CD1c-positive myeloid dendritic cell (primary cell): ENCODE measurements at regions not wholly inside any gene's neighbourhood (a gene's known extent, or its start where the extent isn't known, plus 50 kb on each side); places are given as distances from the start of the nearest gene placed in this dataset.

Experiments used
- DNase-seq: peaks from one replicate; pipeline ENCODE4 v3.0.0-alpha.2; 2016; ENCODE audit errors: extremely low spot score

DNA sequence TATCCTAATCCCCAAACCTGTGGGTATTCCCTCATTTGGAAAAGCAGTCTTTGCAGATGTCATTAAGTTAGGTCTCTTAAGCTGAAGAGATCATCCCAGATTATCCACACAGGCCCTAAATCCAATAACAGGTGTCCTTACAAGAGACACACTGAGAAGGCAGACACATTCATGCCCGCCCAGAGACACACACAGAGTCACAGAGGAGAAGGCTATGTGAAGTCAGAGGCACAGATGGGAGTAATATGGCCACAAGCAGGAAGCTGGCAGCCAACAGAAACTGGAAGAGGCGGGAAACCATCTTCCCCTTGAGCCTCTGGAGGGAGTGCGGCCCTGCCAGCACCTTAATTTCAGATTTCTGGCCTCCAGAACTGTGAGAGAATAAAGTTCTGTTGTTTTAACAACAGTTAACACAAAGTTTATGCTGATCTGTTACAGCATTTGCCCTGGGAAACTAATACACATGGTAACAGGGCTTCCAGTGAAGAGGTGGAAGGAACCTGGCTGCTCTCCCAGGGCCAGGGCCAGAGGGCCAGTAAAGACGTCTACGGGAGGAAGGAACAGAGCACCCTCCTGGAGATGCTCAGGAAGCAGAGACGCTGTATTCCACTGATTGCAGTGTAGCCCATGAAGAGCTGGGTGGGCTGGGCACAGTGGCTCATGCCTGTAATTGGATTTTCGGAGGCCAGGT lies 217.5 kb downstream of the GLI2 start:
- DNase-seq = no peak

DNA sequence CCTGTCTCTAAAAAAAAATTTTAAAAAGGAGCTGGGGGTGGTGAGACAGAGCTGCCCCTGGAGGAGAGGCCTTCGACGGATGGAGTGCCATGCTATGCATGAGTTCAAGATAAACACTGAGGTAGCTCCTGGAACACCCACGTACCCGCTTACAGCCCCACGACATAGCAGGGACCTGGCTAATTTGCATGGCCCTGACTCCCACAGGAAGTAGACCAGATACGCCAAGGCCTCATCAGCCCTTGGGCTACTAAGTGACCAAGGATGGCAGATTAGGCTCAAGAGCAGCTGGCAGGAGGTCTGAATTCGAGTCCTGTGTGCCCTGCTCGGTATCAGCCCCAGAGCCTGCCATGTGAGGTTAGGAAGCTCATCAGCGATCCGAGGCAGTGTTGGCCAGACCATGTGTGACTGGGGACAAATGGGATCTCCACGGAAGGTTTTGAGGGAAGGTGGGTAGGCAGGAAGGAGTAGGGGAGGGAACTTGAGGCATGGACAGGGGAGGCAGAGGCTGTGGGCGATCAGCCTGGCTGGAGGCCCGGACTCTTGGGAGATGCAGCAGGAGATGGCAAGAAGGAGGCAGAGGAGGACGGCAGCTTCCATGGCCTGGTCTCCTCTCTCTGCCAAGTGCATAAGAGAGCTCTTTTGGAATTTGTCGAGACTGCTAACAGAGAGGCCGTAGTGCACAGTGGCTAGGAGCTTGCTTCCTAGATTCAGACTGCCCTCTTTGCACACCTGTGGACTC lies 218.3 kb downstream of the GLI2 start:
- no peak for DNase-seq

DNA sequence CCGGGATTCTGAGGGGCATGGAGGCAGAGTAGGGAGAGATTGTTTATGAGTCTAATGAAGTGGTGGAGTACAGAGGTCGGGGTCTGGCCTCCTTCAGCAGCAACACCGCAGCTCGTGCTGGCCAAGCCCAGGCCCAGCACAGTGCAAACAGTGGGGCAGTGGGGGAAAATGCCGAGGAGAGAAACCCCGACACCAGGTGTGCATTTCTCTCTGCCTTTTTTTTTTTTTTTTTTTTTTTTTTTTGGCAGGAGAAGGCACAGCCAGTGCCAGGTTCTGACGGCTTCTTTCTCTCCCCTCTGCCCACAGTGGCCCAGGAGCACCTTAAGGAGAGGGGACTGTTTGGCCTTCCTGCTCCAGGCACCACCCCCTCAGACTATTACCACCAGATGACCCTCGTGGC lies 219.3 kb downstream of the GLI2 start:
- DNase-seq = no peak

DNA sequence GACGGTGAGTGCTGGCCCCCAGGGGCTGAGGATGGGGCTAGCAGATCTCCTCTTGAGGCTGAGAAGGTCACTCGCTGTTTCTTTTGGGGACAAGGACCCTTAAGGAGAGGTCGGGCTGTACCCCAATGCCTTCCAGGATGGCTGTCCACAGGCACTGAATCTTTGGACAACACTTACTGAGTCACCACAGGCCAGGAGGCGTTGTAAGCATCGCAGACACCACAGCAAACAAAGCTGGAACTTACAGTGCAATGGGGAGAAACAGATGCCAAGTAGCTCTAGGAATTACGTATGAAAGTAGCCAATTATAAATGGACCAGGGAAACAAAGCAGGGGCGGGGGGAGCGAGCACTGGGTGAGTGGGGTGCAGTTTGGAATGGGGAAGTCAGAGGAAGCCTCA lies 219.8 kb downstream of the GLI2 start:
- no peak for DNase-seq

GRCh38 chr2:120956486-120957156 lies 221.0 kb downstream of the GLI2 start:
- DNase-seq = no peak

DNA sequence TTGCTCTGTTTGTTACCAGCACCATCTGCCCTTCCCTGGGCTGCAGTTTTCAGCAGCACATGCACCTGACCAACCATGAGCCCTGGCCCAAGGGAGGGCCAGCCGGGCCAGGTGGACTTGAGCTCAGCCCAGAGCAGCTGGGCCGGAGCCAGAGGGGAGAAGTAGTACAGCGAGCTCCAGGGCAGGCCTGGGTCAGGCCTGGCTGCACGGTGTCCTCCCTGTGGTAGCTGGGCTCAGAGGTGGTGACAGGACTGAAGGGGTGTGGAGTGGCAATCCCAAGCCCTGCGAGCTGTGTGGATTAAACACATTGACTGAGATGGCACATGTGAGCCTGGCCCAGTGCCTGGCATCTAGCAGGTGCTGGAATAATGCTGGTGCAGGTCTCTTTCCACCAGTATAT lies 222.2 kb downstream of the GLI2 start:
- no peak for DNase-seq

- no peak for DNase-seq
These were observed 223.1 kb downstream of the GLI2 start for GRCh38 chr2:120958623-120959366.

- no peak for DNase-seq
These were observed 223.8 kb downstream of the GLI2 start for GRCh38 chr2:120959426-120959825.

GRCh38 chr2:120960770-120961366 lies 225.2 kb downstream of the GLI2 start:
- DNase-seq = no peak

- no peak for DNase-seq
These were observed 225.7 kb downstream of the GLI2 start for GRCh38 chr2:120961396-120961795.

DNA sequence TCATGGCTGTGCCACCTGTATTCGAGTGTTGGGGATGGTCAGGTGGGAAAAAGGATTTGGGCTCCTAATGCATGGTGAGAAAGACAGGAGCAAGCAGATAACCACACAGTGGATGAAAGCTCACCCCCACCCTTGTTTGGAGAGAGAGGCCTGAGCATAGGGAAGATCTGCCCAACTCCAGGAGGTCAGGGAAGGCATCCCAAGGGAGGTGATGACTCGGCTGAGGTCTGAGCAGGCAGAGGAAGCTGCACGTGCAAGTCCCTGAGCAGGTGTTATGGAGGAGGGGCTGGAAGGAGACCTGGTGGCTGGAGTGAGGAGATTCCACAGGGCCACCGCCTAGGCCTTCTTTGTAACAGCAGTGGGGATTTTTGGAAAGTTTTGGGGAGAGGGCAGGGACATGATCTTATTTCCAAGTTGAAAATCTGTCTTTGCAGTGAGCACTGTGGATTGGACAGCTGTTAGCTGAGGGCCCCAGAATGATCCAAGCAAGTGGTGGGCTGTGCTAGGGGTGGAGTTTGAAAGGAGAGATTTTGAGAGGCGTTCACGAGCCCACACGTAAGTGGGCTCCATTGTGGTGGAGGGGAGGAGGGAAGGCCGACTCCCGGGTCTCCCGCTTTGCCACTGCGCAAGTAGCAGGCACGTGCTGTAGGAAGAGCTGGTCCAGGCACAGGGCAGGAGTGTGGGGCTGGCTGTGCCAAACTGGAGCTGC lies 228.5 kb downstream of the GLI2 start:
- DNase-seq = no peak

GRCh38 chr2:120964819-120965218 lies 229.2 kb downstream of the GLI2 start:
- DNase-seq = no peak

DNA sequence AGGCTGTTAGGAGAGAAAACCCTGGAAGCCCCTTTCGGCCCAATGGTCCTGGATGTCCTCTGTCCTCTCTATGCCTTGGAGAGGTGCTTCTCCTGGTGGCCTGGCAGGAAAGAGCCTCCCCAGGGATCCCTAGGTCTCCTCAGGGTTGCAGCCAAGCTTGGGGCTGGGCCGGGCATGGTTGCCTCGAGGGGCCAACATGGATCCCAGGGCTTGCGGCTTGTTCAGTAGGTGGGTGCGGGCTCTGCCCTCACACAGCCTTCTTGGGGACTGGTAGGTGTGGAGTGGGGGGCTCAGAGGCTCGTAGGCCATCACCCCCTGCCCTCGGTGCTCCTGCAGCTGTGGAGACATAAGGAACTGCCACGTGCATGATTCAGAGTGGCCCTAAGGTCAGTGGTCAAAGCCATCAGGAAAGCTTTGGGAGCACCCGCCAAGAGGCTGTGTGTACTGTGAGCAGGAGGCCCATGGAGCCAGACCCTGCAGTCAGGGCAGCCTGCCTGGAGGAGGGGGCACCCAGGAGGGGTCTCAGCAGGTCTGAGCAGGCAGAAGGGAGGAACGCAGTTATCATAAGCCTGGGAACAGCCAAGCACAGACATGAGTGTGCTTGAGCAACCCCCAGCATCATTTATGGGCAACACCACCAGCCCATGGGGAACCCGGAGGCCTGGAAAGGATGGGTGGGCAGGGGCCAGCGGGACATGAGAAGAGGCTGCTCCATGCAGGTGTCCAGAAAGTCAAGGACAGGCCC lies 231.0 kb downstream of the GLI2 start:
- DNase-seq = no peak

DNA sequence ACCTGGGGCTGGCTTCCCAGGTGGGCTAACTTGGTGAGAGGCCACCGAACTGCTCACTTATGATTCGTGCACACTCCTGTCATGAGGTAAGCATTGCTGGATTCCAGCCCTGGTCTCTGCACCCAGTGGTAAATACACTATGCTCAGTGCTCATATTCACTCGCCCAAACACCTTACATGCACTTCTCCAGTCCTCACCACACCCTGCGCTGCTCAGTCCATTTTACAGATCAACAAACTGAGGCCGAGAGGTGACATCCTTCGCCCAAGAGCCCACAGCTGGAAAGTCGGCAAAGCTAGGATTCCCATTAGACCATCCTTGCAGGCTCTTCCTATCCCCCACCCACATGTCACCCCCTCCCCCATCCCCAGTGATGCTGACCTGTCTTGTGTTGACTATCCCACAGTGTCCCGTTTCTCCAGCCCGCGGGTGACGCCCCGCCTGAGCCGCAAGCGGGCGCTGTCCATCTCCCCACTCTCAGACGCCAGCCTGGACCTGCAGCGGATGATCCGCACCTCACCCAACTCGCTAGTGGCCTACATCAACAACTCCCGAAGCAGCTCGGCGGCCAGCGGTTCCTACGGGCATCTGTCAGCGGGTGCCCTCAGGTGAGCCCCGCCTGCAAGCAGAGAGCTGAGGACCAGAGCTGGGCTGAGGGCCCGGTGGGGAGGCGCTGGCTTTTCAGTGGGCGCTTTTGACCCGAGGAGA lies 232.8 kb downstream of the GLI2 start:
- no peak for DNase-seq

DNA sequence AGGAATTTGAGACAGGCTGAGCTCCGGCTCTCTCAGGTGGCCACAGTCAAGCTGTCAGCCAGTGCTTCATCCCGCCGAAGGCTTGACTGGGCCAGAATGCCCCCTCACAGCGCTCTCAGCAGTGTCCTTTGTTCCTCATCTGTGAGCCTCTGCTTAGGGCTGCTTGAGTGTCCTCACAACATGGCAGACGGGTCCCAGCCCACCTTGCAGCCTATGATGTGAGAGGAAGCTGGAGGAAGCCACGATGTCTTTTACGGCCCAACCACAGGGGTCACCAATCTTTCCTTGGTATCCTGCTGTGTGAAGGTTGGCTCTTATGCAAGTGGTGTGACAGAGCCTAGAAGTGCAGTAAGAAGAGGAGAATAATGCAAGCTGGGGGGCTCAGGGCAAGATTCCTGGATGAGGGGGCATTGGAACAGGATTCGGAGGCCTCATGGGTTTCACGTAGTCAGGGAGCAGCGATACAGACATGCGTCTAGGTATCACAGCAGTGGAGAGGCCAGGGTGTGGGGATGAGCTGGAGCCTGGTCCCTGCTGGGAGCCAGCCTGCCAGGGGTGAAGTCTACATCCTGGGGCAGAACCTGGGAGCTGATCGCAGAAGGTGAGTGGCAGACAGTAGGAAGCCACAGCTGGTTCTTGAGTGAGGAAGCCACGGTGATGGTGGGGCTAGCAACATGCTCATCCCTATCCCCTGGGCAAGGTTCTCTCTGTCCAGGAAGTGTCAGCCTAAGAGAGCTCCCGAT lies 234.1 kb downstream of the GLI2 start:
- no peak for DNase-seq

DNA sequence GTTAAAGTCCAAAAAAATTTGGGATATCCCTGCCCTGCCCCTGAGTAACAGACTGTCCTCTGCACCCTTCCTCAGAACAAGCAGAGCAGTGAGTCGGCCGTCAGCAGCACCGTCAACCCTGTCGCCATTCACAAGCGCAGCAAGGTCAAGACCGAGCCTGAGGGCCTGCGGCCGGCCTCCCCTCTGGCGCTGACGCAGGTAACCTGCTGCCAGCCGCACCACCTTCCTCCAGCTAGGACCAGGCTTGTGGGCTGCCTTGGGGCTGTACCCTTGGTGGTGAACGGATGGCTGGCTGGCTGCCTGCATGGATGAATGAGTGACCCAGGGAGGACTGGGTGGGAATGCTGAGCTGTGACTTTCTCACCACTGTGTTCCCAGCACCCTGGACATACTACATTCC lies 236.2 kb downstream of the GLI2 start:
- DNase-seq = no peak

GRCh38 chr2:120972286-120972685 lies 236.6 kb downstream of the GLI2 start:
- no peak for DNase-seq

DNA sequence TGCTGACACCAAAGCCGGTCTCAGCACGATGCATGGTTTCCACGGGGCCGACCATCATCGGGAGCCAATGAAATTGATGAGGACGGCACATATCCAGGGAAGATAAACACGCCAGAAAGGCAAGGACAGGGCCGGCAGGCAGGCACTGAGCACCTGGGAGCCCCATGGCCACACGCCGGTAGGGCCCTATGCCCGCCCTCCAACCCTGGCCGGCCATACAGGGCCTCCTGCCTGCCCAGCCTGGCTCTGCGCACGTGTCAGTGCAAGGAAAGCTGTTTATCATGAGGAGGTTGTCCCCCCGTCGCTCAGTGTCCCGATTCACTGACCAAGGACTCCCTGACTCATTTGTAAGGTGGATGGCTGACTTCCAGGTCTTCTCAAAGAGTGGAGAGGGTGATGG lies 237.5 kb downstream of the GLI2 start:
- DNase-seq = no peak

- no peak for DNase-seq
These were observed 239.3 kb downstream of the GLI2 start for GRCh38 chr2:120974950-120975349.
